Stimulated activated CD4-positive, alpha-beta T cell treated with anti-CD3 and anti-CD28 coated beads, Interleukin-15, amount 100 ng/mL, for 1 hour (primary cell): ENCODE measurements at regions not wholly inside any gene's neighbourhood (a gene's known extent, or its start where the extent isn't known, plus 50 kb on each side); places are given as distances from the start of the nearest gene placed in this dataset.

ENCODE experiments used
- DNase-seq, 2 donors: peaks; one replicate each; pipeline ENCODE4 v3.0.0-alpha.2; 2020; ENCODE audit warnings: low read depth in 1 of 2, low spot score in 1 of 2

GRCh38 chrX:122501652-122502051 lies 682.4 kb upstream of the GRIA3 start:
- no peak for DNase-seq

GRCh38 chrX:122504026-122504425 lies 680.1 kb upstream of the GRIA3 start:
- no peak for DNase-seq

GRCh38 chrX:122512561-122513072 lies 671.5 kb upstream of the GRIA3 start:
- DNase-seq, result no peak

GRCh38 chrX:122517786-122518185 lies 666.3 kb upstream of the GRIA3 start:
- no peak for DNase-seq

- DNase-seq, result no peak
These were observed 638.3 kb upstream of the GRIA3 start for GRCh38 chrX:122545778-122546177.

- no peak for DNase-seq
These were observed 637.8 kb upstream of the GRIA3 start for GRCh38 chrX:122546269-122546668.

- DNase-seq, result no peak
These were observed 631.7 kb upstream of the GRIA3 start for GRCh38 chrX:122552286-122552800.

GRCh38 chrX:122555925-122556324 lies 628.2 kb upstream of the GRIA3 start:
- no peak for DNase-seq

- DNase-seq, result no peak
These were observed 618.1 kb upstream of the GRIA3 start for GRCh38 chrX:122565952-122566351.

- DNase-seq, result no peak
These were observed 617.7 kb upstream of the GRIA3 start for GRCh38 chrX:122566401-122566800.

GRCh38 chrX:122567911-122568310 lies 616.2 kb upstream of the GRIA3 start:
- DNase-seq, result no peak

- no peak for DNase-seq
These were observed 611.6 kb upstream of the GRIA3 start for GRCh38 chrX:122572461-122572860.

GRCh38 chrX:122579036-122579435 lies 605.0 kb upstream of the GRIA3 start:
- no peak for DNase-seq

- no peak for DNase-seq
These were observed 604.6 kb upstream of the GRIA3 start for GRCh38 chrX:122579526-122579925.

- no peak for DNase-seq
These were observed 601.7 kb upstream of the GRIA3 start for GRCh38 chrX:122582280-122582974.

GRCh38 chrX:122582975-122583305 lies 601.1 kb upstream of the GRIA3 start:
- DNase-seq, result no peak

- no peak for DNase-seq
These were observed 600.5 kb upstream of the GRIA3 start for GRCh38 chrX:122583551-122583950.

GRCh38 chrX:122584981-122585380 lies 599.1 kb upstream of the GRIA3 start:
- DNase-seq, result no peak

GRCh38 chrX:122586831-122587230 lies 597.2 kb upstream of the GRIA3 start:
- DNase-seq, result no peak

- no peak for DNase-seq
These were observed 592.5 kb upstream of the GRIA3 start for GRCh38 chrX:122591546-122591945.

- DNase-seq, result no peak
These were observed 587.1 kb upstream of the GRIA3 start for GRCh38 chrX:122596998-122597397.

- no peak for DNase-seq
These were observed 561.3 kb upstream of the GRIA3 start for GRCh38 chrX:122622795-122623194.

GRCh38 chrX:122625239-122625638 lies 558.8 kb upstream of the GRIA3 start:
- no peak for DNase-seq
